HG03558 (cell line): ENCODE measurements at regions not wholly inside any gene's neighbourhood (a gene's known extent, or its start where the extent isn't known, plus 50 kb on each side); places are given as distances from the start of the nearest gene placed in this dataset.
"Not testable (repeated sequence)": the region's sequence is repeated elsewhere in the genome, so short reads cannot be mapped to it uniquely, and the experiment has no call there.

ENCODE experiments used
- ATAC-seq: cut with Tn5 transposase; IDR thresholded peaks from one replicate; pipeline ENCODE4 v1.9.1; 2021; ENCODE audit warnings: moderate number of reproducible peaks; ENCODE audit not compliant: unreplicated experiment; ENCODE audit errors: extremely low read depth

- no peak for ATAC-seq
These were observed 154.1 kb upstream of the THUMPD2 start for GRCh38 chr2:39933196-39933595.

DNA sequence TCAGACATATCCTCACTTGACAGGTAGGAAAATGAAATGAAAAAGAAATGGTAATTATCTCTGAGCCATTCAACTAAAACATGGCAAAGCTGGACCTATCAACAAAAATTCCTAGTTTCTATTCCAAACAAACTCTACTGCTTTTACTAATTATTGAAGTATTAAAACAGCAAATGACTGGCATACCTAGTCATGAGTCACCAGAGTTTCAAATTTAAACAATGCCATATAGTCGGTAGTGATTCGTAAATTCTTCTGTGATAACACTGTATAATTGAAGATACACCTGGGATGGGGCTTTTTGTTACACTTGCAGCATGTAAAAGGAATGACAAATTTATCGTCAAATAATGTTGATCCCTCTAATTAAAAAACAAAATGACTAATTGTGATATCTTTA, 153.1 kb upstream of the THUMPD2 start:
- no peak for ATAC-seq

DNA sequence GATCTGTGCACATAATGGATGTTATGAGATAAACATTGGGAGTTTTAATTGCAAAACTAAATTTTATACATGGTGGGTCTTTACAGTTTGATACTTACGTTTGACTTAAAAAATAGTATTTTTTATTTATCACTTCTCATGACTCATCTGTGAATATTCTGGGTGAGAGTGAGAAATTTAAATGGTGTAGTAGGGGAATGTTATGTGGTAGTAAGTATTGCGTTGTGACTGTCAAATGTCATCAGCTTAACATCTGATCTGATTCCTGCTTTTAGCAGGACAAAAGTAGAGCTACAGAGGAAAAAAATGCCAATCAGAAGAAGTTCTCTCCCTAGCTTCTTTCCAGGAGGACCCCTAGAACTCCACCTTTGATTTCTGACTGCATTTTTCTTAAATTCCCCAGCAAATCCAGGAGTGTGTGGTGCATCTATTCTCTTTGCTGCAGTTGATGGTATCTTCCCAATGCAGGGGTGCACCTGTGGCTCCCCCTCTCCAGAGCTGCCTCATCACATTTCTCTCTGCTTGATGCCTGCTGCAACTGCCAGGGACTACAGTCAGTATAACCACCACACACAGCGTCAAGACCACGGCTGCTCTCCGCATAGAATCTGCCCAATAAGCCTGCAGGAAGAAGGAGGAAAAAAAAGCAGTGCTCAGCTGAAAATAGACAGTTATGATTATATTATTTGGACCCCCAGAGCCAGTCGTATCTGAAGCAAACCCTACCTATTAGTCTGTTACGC, 151.3 kb upstream of the THUMPD2 start:
- ATAC-seq = no peak

GRCh38 chr2:39929531-39929930, 150.5 kb upstream of the THUMPD2 start:
- no peak for ATAC-seq

GRCh38 chr2:39925312-39925711, 146.3 kb upstream of the THUMPD2 start:
- no peak for ATAC-seq

- ATAC-seq = no peak
These were observed 144.4 kb upstream of the THUMPD2 start for GRCh38 chr2:39923455-39923854.

- ATAC-seq = no peak
These were observed 143.8 kb upstream of the THUMPD2 start for GRCh38 chr2:39922679-39923405.

GRCh38 chr2:39920307-39920801, 141.3 kb upstream of the THUMPD2 start:
- no peak for ATAC-seq

DNA sequence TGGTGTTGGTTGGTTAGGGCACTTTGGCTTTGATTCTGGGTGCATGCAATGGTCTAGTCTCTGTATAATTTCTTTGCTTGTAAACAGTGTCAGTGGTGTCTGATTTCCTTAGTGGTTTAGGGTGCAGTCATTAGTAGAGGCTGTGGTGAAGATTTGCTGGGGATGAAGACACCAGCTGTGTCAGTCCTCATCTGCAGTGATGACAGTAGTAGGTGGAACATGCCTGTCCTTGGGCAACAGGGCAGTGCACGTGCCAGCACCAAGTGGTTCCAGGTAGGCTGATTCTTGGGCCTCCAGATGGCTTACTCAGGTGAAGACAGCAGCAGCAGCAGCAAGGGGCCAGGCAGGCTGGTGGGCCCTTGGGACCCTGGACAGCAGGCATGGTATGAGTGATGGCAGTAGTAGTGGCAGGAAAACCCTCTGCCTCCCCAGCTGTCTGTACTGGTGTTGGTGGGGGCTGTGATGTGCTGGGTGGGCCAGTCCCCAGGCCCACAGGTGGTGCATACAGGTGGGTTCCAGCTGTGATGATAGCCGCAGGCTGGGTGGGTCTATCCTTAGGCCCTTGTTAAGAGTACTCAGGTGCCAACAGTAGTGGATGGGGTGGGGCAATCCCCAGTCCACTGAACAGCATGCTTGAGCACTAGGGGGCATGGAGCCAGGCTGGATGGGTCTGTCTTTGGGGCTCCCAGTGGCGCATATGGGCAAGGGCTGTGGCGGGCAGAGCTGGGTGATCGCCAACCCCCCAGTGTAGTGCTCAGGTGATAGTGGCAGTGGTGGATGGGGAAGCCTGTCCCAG, 140.7 kb upstream of the THUMPD2 start:
- no peak for ATAC-seq

DNA sequence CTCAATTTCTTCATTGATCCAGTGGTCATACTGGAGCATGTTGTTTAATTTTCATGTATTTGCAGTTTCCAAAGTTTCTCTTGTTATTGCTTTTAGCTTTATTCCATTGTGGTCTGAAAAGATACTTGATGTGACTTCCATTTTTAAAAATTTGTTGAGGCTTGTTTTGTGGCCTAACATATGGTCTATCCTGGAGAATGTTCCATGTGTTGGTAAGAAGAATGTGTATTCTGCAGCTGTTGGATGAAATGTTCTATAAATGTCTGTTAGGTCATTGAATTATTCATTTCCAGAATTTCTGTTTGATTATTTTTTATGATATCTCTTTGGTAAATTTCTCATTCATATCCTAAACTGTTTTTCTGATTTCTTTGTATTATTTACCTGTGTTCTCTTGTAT, 139.8 kb upstream of the THUMPD2 start:
- ATAC-seq = no peak

DNA sequence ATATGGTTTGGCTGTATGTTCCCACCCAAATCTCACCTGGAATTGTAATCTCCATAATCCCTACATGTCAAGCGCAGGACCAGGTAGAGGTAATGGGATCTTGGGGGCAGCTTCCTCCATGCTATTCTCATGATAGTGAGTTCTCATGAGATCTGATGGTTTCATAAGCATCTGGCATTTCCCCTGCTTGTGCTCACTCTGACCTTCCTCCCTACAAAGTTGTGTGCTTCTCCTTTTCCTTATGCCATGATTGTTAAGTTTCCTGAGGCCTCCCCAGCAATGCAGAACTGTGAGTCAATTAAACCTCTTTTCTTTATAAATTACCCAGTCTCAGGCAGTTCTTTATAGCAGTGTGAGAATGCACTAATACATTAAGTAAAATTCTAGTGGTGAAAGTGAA, 138.3 kb upstream of the THUMPD2 start:
- not testable (repeated sequence) for ATAC-seq

DNA sequence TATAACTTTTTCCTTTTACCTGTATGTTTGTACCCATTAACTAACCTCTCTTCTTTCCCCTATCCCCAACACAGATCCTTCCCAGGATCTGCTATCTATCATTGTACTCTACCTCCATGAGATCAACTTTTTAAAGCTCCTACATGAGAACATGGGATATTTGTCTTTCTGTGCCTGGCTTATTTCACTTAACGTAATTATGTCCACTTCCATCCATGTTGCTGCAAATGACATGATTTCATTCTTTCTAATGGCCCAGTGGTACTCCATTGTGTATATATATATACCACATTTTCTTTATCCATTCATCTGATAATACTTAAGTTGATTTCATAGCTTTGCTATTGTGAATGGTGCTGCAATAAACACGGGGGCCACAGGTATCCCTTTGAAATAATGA, 135.9 kb upstream of the THUMPD2 start:
- no peak for ATAC-seq

GRCh38 chr2:39913648-39914461, 134.8 kb upstream of the THUMPD2 start:
- no peak for ATAC-seq

- ATAC-seq = no peak
These were observed 123.0 kb upstream of the THUMPD2 start for GRCh38 chr2:39902103-39902502.

DNA sequence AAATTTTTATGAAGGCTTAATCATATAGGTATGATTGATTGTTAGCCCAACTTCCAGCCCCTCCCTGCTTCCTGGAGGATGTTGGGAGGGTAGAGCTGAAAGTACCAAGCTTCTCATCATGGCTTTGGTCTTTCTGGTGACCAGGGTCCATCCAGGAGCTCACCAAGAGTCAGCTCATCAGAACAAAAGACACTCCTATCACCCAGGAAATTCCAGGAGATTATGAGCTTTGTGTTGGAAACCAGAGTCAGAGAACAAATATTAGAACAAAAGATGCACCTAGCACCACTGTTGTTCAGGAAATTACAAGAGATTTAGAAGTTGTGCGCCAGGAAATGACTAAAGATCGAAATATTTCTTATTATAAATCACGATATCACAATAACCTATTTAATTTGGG, 119.9 kb upstream of the THUMPD2 start:
- ATAC-seq = no peak

GRCh38 chr2:39897273-39897672, 118.2 kb upstream of the THUMPD2 start:
- ATAC-seq = no peak

DNA sequence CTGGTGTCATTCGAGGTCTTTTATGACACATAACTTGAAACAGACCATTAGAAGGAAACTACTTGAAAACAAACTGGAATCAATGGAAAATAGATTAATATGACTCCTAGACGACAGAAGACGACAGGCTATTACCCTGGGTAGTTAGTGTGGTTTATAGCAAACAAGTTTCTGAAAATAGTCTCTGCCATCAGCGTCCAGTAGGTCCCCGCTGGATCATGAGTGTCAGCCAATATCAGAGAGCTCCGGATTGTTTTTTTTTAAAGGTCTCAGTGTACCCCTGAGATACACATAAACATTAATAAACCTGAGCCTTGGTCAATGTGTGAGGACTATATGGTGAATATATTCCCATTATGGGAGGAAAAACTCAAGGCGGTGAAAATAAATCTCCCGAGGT, 115.0 kb upstream of the THUMPD2 start:
- no peak for ATAC-seq

- no peak for ATAC-seq
These were observed 114.6 kb upstream of the THUMPD2 start for GRCh38 chr2:39893616-39894015.

DNA sequence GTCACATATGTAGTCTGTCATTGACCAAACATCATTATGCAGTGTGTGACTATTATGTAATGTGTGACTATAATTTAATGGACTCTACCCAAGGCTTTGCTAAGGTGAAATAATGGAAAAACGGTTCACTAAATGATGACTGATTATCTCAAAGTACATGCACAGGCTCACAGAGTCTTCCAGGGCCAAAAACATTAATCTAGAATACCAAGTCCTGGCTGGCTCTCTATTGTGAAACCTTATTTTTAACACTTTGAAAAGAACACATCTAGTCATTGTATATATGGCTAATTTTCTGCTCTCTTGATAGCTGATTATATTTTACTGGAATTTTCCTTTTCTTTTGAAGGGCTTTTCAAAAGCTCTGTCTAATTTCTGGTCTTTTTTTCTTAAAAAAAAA, 102.9 kb upstream of the THUMPD2 start:
- no peak for ATAC-seq

DNA sequence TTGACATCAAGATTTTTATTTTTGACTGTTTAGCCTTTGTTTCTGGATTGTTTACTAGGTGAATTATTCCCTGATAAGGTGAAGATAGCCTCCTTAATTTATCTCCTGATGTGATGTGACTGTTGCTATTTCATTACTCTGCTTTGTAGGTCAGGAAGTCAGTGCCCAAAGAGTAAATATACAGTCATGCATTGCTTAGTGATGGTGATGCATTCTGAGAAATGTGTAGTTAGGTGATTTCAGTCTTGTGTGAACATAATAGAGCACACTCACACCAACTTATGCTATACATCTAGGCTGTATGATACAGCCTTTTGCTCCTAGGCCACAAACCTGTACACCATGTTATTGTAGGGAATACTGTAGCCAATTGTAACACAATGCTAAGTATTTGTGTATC, 102.4 kb upstream of the THUMPD2 start:
- ATAC-seq = no peak
